GM12878 (cell line): ENCODE measurements at regions not wholly inside any gene's neighbourhood (a gene's known extent, or its start where the extent isn't known, plus 50 kb on each side); places are given as distances from the start of the nearest gene placed in this dataset.

Experiments
- ATAC-seq: fragments of 200-7000 bp; cut with Tn5 transposase; 3 replicates; pipeline ENCODE4 v1.9.1; 2020; ENCODE audit warnings: mild to moderate bottlenecking, moderate library complexity
- BruUV-seq: library from RNA; stranded (reverse); fragments of 400-500 nt; replicated peaks from 2 replicates; lab custom pipeline; 2021; lab: Mats Ljungman, UMichigan
- CTCF ChIA-PET: fragments of 300-600 bp; sonication (Branson Sonifier 250); formaldehyde crosslinking; extraction: SDS; loops from one replicate; lab custom pipeline; 2021; ENCODE audit warnings: inconsistent platforms; lab: Yijun Ruan, JAX
- POLR2A ChIA-PET: fragments of 350-600 bp; formaldehyde crosslinking; extraction: SDS; loops from one replicate; lab custom pipeline; 2021; ENCODE audit warnings: inconsistent platforms; lab: Charles Lee
- RAD21 ChIA-PET: fragments of 300-600 bp; sonication (Branson Sonifier 250); formaldehyde crosslinking; loops from one replicate; lab custom pipeline; 2023; ENCODE audit warnings: antibody characterized with exemption; ENCODE audit not compliant: unreplicated experiment; lab: Charles Lee
- SMC1A ChIA-PET: fragments of 300-600 bp; sonication (Branson Sonifier 250); formaldehyde crosslinking; loops from one replicate; lab custom pipeline; 2023; ENCODE audit not compliant: unreplicated experiment, uncharacterized antibody; lab: Charles Lee
- DNase-seq: peaks from one replicate; pipeline ENCODE4 v3.0.0-alpha.2; 2011; ENCODE audit warnings: low read depth, low spot score
- FAIRE-seq: peaks from 3 replicates; lab custom pipeline; 2011; peaks lifted over from hg19 to GRCh38; lab: Jason Lieb, UNC
- H2AFZ ChIP-seq: 2 replicates; pipeline ENCODE4 v1.6.0; 2011; ENCODE audit warnings: low read depth, low read length, control low read depth; ENCODE audit not compliant: control insufficient read depth
- H3K27ac ChIP-seq: 2 replicates; pipeline ENCODE4 v1.5.1; 2011; ENCODE audit warnings: control low read depth; ENCODE audit not compliant: control insufficient read depth, insufficient read depth
- H3K27me3 ChIP-seq, 2 experiments: replicated peaks in 1 of 2; 2 replicates each; pipeline versions ENCODE4 v1.6.0 to v1.6.1; 2011; ENCODE audit warnings: low read length in 1 of 2; ENCODE audit not compliant: control insufficient read depth in 2 of 2, insufficient read depth in 2 of 2
- H3K36me3 ChIP-seq, 2 experiments: 2 replicates each; pipeline ENCODE4 v1.5.1; 2011; ENCODE audit warnings: low read length in 1 of 2; ENCODE audit not compliant: control insufficient read depth in 2 of 2, insufficient read depth in 2 of 2
- H3K4me1 ChIP-seq: 2 replicates; pipeline ENCODE4 v1.6.1; 2011; ENCODE audit warnings: mild to moderate bottlenecking, low read length, moderate library complexity, mixed read lengths; ENCODE audit not compliant: control insufficient read depth, insufficient read depth
- H3K4me2 ChIP-seq: 2 replicates; pipeline ENCODE4 v1.6.0; 2011; ENCODE audit warnings: control low read depth; ENCODE audit not compliant: control insufficient read depth, insufficient read depth
- H3K4me3 ChIP-seq: fragments of 200-600 bp; sonication (generic); 2 replicates; pipeline ENCODE4 v1.5.1; 2016
- H3K79me2 ChIP-seq: 2 replicates; pipeline ENCODE4 v1.6.0; 2011; ENCODE audit warnings: low read length; ENCODE audit not compliant: control insufficient read depth, insufficient read depth
- H3K9ac ChIP-seq: 2 replicates; pipeline ENCODE4 v1.8.0; 2011; ENCODE audit warnings: low read length, control low read depth, mixed read lengths; ENCODE audit not compliant: control insufficient read depth, insufficient read depth
- H3K9me3 ChIP-seq: replicated peaks from 3 replicates; pipeline ENCODE4 v1.5.1; 2011; ENCODE audit warnings: mild to moderate bottlenecking, low read length; ENCODE audit not compliant: control insufficient read depth, insufficient read depth
- H4K20me1 ChIP-seq: 2 replicates; pipeline ENCODE4 v1.6.0; 2011; ENCODE audit not compliant: control insufficient read depth, insufficient read depth
- EZH2 ChIP-seq: IDR thresholded peaks from 2 replicates; pipeline ENCODE4 v1.6.1; 2012; ENCODE audit warnings: low read depth, mild to moderate bottlenecking, control low read depth, inconsistent platforms, low read length, borderline replicate concordance; ENCODE audit not compliant: control insufficient read depth
- FOS ChIP-seq: IDR thresholded peaks from 3 replicates; pipeline ENCODE4 v1.6.1; 2011; ENCODE audit warnings: borderline replicate concordance; ENCODE audit not compliant: insufficient read length; ENCODE audit errors: extremely low read depth
- POU2F2 ChIP-seq: IDR thresholded peaks from 3 replicates; pipeline ENCODE4 v1.6.1; 2011; ENCODE audit warnings: low read depth, mild to moderate bottlenecking, low read length, borderline replicate concordance
- RCOR1 ChIP-seq: conservative IDR thresholded peaks from 2 replicates; pipeline ENCODE4 v1.6.1; 2012; ENCODE audit warnings: low read depth, low read length, improper control_type of control experiment
- WGBS: methylation state at CpG from one replicate; pipeline ENCODE4 v1.1.6; 2016; ENCODE audit warnings: low lambda C conversion rate; ENCODE audit not compliant: insufficient replicate concordance, insufficient coverage; ENCODE audit errors: missing lambda C conversion rate; 5-methylcytosine and 5-hydroxymethylcytosine counted together
- in situ Hi-C: fragments of 300-500 bp; cut with MboI; formaldehyde crosslinking; loops from 9 replicates; pipeline ENCODE4 v1.14.3; 2018; ENCODE audit warnings: mixed read lengths
- intact Hi-C: fragments of 100-400 bp; cut with micrococcal nuclease; formaldehyde crosslinking; loops from one replicate; pipeline ENCODE4 v1.14.2; 2022; ENCODE audit not compliant: unreplicated experiment
- TF ChIP-seq, protein P1 (sequence below): fragments of 450-650 bp; IDR thresholded peaks from 2 replicates; pipeline ENCODE4 v1.6.1; 2018; ENCODE audit warnings: mild to moderate bottlenecking, low read depth, moderate library complexity; ENCODE audit not compliant: partially characterized antibody
- TF ChIP-seq, protein P2 (sequence below): IDR thresholded peaks from 2 replicates; pipeline ENCODE4 v1.6.1; 2012; ENCODE audit warnings: improper control_type of control experiment, low read depth, low read length; ENCODE audit not compliant: insufficient replicate concordance
- TF ChIP-seq, protein P3 (sequence below): fragments of 450-650 bp; conservative IDR thresholded peaks from 2 replicates; pipeline ENCODE4 v1.6.1; 2017; ENCODE audit warnings: mild to moderate bottlenecking, moderate library complexity
- TF ChIP-seq, protein P4 (sequence below): fragments of 450-650 bp; IDR thresholded peaks from 2 replicates; pipeline ENCODE4 v1.6.1; 2017; ENCODE audit warnings: mild to moderate bottlenecking, low read depth, inconsistent platforms; ENCODE audit not compliant: poor library complexity, severe bottlenecking

DNA sequence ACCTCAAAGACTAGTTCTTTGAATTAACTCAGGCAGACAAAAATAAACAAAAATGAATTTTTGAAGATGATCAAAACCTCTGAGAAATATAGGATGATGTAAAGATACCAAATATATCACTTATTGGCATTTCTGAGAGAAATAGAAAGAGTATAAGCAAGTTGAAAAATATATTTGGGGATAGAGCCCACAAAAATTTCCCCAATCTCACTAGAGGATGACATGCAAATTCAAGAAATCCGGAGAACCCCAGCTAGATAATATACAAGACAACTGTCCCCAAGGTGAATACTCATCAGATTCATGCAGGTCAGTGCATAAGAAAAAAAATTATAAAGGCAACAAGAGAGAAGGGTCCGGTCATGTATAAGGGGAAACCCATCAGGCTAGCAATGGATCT lies 129.1 kb downstream of the CXXC4 start (continued):
- TF ChIP-seq, protein P1, sequence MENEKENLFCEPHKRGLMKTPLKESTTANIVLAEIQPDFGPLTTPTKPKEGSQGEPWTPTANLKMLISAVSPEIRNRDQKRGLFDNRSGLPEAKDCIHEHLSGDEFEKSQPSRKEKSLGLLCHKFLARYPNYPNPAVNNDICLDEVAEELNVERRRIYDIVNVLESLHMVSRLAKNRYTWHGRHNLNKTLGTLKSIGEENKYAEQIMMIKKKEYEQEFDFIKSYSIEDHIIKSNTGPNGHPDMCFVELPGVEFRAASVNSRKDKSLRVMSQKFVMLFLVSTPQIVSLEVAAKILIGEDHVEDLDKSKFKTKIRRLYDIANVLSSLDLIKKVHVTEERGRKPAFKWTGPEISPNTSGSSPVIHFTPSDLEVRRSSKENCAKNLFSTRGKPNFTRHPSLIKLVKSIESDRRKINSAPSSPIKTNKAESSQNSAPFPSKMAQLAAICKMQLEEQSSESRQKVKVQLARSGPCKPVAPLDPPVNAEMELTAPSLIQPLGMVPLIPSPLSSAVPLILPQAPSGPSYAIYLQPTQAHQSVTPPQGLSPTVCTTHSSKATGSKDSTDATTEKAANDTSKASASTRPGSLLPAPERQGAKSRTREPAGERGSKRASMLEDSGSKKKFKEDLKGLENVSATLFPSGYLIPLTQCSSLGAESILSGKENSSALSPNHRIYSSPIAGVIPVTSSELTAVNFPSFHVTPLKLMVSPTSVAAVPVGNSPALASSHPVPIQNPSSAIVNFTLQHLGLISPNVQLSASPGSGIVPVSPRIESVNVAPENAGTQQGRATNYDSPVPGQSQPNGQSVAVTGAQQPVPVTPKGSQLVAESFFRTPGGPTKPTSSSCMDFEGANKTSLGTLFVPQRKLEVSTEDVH, result no peak
- TF ChIP-seq EZH2, result no peak

DNA sequence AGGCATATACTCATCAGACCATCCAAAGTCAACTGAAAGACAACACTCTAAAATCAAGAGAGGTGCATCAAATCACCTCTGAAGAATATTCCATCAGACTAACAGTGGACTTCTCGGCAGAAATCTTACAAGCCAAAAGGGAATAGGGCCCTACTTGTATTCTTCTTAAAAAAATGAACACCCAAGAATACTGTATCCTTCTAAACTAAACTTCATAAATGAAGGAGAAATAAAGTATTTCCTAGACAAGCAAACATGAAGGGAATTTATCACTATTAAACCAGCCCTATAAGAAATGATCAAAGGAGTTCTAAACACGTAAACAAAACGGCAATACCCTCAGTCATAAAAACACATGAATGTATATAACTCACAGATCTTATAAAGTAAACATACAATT lies 141.2 kb downstream of the CXXC4 start:
- BruUV-seq, result no TSS peak
- no peak for FAIRE-seq
- ATAC-seq, result no peak
- TF ChIP-seq POU2F2 (no peak), RCOR1 (no peak), FOS (no peak)
- TF ChIP-seq, protein P2, sequence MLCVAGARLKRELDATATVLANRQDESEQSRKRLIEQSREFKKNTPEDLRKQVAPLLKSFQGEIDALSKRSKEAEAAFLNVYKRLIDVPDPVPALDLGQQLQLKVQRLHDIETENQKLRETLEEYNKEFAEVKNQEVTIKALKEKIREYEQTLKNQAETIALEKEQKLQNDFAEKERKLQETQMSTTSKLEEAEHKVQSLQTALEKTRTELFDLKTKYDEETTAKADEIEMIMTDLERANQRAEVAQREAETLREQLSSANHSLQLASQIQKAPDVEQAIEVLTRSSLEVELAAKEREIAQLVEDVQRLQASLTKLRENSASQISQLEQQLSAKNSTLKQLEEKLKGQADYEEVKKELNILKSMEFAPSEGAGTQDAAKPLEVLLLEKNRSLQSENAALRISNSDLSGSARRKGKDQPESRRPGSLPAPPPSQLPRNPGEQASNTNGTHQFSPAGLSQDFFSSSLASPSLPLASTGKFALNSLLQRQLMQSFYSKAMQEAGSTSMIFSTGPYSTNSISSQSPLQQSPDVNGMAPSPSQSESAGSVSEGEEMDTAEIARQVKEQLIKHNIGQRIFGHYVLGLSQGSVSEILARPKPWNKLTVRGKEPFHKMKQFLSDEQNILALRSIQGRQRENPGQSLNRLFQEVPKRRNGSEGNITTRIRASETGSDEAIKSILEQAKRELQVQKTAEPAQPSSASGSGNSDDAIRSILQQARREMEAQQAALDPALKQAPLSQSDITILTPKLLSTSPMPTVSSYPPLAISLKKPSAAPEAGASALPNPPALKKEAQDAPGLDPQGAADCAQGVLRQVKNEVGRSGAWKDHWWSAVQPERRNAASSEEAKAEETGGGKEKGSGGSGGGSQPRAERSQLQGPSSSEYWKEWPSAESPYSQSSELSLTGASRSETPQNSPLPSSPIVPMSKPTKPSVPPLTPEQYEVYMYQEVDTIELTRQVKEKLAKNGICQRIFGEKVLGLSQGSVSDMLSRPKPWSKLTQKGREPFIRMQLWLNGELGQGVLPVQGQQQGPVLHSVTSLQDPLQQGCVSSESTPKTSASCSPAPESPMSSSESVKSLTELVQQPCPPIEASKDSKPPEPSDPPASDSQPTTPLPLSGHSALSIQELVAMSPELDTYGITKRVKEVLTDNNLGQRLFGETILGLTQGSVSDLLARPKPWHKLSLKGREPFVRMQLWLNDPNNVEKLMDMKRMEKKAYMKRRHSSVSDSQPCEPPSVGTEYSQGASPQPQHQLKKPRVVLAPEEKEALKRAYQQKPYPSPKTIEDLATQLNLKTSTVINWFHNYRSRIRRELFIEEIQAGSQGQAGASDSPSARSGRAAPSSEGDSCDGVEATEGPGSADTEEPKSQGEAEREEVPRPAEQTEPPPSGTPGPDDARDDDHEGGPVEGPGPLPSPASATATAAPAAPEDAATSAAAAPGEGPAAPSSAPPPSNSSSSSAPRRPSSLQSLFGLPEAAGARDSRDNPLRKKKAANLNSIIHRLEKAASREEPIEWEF, result no peak
- TF ChIP-seq, protein P3, sequence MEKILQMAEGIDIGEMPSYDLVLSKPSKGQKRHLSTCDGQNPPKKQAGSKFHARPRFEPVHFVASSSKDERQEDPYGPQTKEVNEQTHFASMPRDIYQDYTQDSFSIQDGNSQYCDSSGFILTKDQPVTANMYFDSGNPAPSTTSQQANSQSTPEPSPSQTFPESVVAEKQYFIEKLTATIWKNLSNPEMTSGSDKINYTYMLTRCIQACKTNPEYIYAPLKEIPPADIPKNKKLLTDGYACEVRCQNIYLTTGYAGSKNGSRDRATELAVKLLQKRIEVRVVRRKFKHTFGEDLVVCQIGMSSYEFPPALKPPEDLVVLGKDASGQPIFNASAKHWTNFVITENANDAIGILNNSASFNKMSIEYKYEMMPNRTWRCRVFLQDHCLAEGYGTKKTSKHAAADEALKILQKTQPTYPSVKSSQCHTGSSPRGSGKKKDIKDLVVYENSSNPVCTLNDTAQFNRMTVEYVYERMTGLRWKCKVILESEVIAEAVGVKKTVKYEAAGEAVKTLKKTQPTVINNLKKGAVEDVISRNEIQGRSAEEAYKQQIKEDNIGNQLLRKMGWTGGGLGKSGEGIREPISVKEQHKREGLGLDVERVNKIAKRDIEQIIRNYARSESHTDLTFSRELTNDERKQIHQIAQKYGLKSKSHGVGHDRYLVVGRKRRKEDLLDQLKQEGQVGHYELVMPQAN, result no peak
- TF ChIP-seq, protein P4, sequence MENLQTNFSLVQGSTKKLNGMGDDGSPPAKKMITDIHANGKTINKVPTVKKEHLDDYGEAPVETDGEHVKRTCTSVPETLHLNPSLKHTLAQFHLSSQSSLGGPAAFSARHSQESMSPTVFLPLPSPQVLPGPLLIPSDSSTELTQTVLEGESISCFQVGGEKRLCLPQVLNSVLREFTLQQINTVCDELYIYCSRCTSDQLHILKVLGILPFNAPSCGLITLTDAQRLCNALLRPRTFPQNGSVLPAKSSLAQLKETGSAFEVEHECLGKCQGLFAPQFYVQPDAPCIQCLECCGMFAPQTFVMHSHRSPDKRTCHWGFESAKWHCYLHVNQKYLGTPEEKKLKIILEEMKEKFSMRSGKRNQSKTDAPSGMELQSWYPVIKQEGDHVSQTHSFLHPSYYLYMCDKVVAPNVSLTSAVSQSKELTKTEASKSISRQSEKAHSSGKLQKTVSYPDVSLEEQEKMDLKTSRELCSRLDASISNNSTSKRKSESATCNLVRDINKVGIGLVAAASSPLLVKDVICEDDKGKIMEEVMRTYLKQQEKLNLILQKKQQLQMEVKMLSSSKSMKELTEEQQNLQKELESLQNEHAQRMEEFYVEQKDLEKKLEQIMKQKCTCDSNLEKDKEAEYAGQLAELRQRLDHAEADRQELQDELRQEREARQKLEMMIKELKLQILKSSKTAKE, result no peak

More for the DNA sequence above, 141.2 kb downstream of the CXXC4 start:
- ChIA-PET CTCF (no interaction called here), SMC1A (no interaction called here), RAD21 (no interaction called here), POLR2A (no interaction called here)
- no peaks in the 10 kb centered on the region for H3K79me2 ChIP-seq
- H3K27ac ChIP-seq, result no peak overlapping the region
- H3K36me3 ChIP-seq, result no peaks in the 10 kb centered on the region
- intact Hi-C loops (no loop called here), in situ Hi-C loops (no loop called here)
- H3K9me3 ChIP-seq, result no peaks in the 10 kb centered on the region; the same call in 1 of the 3 replicates
- H3K27me3 ChIP-seq, result no peaks in the 10 kb centered on the region
- H2AFZ ChIP-seq, result no peak overlapping the region
- H3K4me2 ChIP-seq, result no peak overlapping the region
- 44% methylated on average over 3 of the region's 3 CpGs for WGBS
- DNase-seq, result no peak
- H3K4me3 ChIP-seq, result no peak overlapping the region
- no peaks in the 10 kb centered on the region for H3K4me1 ChIP-seq
- no peak overlapping the region for H3K9ac ChIP-seq
- H4K20me1 ChIP-seq, result no peaks in the 10 kb centered on the region
